ENCODE measurements at regions not wholly inside any gene's neighbourhood (a gene's known extent, or its start where the extent isn't known, plus 50 kb on each side); places are given as distances from the start of the nearest gene placed in this dataset.
"Not testable (repeated sequence)": the region's sequence is repeated elsewhere in the genome, so short reads cannot be mapped to it uniquely, and the experiment has no call there.

DNA sequence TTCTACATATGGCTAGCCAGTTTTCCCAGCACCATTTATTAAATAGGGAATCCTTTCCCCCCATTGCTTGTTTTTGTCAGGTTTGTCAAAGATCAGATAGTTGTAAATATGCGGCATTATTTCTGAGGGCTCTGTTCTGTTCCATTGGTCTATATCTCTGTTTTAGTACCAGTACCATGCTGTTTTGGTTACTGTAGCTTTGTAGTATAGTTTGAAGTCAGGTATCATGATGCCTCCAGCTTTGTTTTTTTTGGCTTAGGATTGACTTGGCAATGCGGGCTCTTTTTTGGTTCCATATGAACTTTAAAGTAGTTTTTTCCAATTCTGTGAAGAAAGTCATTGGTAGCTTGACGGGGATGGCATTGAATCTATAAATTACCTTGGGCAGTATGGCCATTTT is 60.0 kb upstream of the GPC3 start:
- DNase-seq, result not testable (repeated sequence)

DNA sequence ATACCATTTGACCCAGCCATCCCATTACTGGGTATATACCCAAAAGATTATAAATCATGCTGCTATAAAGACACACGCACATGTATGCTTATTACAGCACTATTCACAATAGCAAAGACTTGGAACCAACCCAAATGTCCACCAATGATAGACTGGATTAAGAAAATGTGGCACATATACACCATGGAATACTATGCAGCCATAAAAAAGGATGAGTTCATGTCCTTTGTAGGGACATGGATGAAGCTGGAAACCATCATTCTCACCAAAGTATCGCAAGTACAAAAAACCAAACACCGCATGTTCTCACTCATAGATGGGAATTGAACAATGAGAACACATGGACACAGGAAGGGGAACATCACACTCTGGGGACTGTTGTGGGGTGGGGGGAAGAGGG is 81.7 kb upstream of the GPC3 start:
- not testable (repeated sequence) for DNase-seq

DNA sequence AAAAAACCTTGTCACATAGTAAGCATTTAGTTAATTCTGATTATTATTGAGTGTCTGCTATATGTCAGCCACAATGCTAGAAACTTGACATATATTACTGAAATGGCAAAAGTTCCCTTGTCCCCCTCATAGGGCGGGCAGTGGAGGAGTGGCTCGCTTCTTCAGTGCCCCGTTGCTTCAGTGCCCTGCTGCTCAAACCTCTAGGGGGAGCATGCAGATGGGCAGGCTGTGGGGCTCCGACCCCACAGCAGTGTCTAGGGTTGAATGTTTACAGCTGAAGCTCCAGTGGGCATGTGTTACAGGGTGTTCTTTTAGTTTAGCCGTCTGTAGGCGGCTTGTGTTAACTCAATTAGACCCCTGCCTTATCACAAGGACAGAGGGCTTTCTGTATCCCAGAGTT is 86.5 kb upstream of the GPC3 start:
- not testable (repeated sequence) for DNase-seq

DNA sequence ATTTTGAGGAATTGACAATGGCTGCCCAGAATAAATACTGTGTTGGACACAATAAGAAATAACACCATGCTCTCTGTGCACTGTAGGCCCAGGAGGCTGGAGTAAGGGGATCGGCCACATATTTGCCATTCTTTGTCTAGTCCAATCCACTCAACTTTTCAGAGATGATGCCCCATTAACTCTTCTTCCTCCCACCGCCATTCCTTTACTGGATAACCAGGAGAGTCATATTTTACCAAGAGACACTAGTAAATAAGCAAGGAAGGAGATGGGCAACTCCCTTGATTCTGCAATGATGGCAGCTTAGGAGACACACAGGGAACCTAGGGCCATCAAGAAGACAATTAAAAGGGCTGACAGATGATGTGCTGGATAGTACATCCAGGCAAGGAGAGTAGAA is 87.9 kb upstream of the GPC3 start:
- no peak for DNase-seq

DNA sequence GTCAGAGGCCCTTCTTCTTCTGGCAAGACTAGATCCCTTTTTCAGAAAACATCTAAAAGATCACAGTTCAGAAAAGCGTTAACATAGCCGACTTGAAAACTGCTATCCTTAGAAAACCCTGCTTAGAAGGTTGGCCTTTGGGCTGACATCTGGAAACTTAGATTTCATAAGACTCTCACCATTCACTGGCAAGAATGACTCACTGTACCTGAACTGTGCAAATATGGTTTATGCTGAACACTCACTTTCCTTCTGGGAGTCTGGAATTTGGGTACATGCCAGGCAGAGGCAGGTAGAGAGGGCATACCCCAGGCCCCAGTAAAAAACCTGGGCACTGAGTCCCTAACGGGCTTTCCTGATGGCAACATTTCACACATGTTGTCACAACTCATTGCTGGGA is 88.8 kb upstream of the GPC3 start:
- DNase-seq, result no peak

DNA sequence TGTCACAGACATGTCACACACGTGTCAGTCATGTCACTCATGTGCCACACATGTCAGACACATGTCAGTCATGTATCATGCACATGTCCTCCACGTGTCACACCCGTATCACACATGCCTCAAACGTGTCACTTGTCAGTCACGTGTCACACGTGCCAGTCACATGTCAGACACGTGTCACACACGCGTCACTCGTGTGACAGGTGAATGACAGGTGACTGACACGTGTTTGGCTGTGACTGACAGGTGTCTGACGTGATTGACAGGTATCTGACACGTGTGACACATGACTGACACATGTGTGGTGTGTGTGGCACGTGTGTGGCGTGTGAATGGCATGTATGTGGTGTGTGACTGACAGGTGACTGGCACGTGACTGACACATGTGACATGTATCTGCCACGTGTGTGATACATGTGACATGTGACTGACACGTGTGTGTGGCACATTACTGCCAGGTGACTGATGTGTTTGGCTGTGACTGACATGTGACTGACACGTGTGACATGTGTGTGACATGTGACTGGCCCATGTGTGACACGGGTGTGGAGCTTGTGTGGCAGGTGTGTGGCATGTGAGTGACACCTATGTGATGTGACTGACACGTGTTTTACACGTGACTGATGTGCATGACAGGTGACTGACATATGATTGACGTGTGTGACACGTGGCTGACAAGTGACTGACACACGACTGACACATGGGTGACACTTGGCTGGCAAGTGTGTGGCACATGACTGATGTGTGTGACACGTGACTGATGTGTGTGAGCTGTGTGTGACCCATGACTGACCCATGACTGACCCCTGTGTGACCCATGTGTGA is 90.7 kb upstream of the GPC3 start:
- DNase-seq, result no peak

DNA sequence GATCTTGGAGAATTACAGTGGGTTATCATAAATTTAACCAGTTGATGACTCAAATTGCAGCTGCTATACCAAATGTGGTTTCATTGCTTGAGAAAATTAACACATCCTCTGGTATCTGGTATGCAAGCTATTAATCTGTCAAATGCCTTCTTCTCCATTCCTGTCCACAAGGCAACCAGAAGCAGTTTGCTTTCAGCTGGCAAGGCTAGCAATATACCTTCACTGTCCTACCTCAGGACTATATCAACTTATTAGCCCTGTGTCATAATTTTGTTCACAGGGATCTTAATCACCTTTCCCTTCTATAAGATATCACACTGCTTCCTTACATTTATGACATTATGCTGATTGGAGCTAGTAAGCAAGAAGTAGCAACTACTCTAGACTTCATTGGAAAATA is 110.0 kb upstream of the GPC3 start:
- DNase-seq, result no peak

DNA sequence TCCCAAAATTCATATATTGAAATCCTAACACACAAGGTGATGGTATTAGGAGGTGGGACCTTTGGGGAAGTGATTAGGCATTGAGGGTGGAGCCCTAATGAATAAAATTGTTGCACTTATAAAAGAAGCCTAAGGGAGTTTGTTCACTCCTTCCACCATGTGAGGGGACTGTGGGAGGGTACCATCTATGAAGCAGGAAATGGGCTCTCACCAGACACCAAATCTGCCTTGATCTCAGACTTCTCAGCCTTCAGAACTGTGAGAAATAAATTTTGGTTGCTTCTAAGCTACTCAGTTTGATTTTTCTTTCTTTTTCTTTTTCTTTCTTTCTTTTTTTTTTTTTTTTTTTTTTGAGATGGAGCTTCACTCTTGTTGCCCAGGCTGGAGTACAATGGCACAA is 116.2 kb upstream of the GPC3 start:
- DNase-seq, result no peak

DNA sequence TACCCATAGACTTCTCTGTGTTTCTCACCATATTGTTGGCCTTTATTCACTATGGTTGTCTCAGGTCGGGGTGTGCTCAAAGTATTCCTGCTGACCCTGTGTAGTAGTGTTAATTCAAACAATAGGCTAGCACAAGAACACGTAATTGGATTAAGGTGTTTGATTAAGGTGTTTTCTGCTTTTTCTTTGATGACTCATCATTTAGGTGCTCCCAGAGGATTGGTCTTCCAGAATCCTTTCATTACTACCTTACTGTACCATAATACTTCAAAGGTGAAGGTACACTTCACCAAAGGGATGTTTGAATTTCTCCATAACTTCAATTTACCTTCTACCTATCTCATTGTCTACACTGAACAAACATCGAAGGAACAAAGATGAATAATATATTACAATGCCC is 121.7 kb upstream of the CCDC160 start:
- no peak for DNase-seq

DNA sequence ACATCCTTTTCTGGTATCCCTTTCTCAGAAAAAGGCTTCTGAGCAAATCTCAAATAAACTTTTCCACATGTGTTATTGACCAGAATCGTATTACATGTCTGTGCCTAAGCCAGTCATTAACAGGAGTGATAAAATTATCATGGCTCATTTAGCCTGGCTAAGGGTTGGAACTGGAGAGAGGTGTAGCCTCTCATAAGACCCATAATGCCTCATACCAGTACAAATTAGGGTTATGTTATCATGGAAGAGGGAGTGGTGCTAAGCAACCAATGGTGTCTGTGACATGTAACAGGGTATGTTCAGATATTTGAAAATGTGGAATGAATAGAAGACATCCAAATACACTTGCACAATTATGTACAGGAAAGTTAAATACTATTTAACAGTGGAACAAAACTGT is 99.6 kb upstream of the CCDC160 start:
- no peak for DNase-seq

DNA sequence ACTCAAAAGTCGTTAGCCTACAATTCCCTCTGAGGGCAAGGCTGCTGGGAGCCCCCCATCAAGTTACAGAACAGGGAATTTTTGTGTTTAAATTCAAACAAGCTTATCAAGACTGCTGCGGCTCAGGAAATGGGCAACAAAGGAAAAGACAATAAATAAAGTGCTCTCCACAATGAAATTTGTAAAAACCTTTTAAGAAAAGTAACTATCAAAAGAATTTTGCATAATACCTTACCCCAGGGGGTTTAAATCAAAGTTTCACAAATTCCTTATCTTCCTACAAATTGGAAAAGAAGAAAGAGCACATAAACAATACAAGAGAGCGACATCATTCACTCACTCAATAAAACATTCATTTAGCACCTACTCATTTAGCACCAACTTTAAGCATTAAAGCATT is 97.9 kb upstream of the CCDC160 start:
- DNase-seq, result no peak

DNA sequence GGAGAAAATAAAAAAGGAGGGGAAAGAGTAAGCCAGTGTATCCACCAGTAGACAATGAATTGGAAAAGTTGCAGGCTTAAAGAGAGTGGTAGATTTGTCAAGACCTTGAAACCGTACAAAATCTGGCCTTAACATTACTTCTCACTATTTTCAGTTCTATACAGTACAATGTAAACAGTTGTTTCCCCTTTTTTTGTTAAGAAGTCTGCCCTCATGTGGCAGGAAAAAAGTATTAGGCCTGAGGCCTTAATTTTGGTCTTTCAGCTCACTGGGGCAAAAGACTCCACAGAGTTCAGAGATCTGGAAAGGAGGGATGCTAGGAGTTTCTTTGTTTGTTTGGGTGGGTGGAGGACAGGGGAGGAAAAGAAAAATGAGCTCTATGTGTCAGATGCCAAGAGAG is 92.8 kb upstream of the CCDC160 start:
- peak; percentile 10 for DNase-seq

DNA sequence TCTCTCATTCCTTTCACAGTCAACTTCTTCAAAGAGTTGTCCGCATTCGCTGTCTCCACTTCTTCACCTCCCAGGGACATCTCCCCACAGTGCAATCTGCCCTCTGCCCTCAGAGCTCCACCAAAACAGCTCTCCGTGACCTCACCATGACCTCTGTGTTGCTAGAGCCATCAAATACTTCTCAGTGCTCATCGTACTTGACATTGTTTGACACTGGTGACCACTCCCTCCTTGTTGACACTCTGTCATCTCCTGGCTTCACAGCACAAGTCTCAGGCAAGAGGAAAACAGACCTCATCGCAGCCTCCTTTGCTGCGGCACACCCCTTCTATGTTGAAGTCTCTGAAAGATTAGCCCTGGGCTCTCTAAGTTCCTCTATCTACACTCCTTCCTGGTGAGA is 90.5 kb upstream of the CCDC160 start:
- DNase-seq, result no peak

DNA sequence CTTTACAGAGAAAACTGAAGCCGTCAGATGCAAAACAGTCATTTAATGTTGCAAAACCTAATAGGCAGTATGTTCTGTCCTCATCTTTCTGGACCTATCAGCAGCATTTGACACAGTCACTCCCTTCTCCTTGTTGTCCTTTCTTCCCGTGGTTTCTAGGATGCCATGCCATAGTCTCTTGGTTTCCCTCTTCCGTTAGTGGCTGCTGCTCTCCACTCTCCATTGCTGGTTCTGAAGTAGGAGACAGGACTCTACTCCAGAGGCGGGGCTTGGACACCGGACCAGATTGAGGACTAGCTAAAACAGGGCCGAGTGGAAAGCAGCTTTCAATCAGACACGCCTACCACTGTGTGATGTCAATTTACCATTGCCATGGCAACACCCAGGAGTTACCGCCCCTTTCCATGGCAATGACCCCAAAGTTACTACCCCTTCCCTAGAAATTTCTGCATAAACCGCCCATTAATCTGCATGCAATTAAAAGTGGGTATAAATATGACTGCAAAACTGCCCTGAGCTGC is 88.8 kb upstream of the CCDC160 start:
- no peak for DNase-seq

DNA sequence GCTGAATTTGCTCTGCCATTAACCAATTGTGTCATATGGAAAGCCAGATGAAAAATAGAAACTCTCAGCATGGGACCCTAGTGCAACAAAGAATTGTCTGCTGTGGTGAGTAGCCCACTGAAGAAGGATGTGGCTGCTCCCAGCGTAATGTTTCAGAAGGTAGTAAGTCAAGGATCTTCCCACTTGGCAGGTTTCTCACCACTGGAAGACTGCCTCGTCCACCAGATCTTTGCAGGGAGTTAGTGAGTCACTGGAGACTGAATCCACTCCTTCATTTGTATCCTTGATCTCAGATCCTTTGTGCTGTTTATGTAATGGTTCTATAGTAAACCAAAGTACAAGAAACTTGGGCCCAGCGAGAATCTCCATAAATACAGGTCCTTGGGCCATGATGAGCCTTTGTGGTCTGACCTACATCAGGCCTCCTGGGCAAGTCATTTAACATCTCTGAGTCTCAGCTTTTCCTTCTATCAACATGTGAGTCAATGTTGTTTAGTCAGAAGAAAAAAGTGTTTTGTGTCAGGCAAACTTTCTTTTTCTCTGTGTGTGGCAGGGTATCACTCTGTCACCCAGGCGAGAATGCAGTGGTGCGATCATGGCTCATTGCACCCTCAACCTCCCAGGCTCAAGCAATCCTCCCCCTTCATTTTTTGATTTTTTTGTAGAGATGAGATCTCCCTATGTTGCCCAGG is 78.0 kb upstream of the CCDC160 start:
- no peak for DNase-seq

DNA sequence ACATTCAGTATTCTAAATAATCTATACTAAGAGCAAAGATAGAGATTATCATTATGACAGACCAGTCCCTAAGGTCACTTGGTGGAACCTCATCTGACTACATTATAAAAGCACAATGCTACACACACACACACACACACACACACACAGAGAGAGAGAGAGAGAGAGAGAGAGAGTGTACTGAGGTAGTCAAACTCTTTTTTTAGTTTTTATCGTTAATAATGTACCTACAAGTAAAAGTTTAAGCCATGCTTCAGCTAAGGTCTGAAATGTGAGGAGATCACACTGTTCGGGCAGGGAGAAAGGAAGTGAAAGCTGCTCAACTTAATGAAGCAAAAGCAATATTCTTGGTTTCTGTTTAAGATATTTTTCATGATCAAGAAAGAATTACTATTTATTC is 75.8 kb upstream of the CCDC160 start:
- DNase-seq, result no peak

DNA sequence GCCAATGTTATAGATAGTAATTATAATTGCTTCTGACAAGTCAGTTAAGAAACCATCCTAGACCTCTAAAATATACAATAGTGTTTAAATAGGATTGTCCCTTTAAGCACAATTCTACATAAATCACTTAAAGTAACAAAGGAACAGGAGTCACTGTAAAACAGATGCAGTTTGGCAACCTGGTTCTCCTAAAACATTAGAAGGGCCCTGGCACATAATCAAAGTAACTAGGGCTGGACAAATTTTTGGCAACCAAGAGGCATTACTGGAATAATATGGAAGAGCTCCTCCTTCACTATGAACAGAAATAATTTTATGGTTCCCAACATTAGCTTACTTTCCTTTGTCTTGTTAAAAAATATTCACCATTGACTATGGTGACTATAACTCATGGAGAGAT is 75.0 kb upstream of the CCDC160 start:
- DNase-seq, result no peak

DNA sequence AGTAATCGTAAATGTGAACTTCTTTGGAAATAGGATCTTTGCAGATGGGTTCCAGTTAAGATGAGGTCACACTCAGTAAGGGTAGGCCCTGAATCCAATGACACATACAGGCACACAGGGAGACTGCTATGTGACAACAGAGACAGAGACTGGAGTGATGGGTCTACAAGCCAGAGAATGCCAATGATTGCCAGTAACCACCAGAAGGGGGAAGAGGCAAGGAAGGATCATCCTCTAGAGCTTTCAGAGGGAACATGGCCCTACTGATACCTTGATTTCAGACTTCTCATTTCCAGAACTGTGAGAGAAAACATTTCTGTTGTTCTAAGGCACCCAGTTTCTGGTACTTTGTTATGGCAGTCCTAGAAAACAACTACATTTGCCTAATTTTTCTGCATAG is 73.1 kb upstream of the CCDC160 start:
- DNase-seq, result no peak

DNA sequence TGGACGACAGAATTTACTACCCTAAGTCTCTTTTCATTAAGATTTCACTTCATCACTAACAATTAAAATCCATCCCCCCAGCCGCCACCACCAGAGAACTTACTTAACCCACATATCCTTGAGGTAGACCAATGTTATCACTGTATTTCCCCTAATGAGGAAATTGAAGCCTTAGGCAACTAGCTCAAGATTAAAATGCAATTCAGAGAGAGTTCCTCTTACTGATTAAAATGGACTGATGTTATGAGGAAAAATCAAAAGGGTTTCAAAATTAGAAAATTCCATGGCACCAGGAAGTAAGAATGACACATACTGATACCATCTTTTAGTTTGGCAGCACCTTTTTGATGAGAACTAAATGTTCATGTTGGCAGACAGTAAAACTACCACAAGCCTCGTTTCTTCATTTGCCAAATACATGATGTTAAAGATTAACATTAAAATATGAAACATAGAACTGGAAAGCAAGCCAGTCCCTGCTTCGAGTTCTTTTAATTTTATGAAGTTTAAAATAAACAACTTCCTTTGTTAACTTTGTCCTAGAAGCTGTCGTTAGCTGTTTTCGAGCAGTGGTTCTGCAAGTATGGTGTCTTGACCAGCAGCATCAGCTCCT is 69.3 kb upstream of the CCDC160 start:
- DNase-seq, result no peak

DNA sequence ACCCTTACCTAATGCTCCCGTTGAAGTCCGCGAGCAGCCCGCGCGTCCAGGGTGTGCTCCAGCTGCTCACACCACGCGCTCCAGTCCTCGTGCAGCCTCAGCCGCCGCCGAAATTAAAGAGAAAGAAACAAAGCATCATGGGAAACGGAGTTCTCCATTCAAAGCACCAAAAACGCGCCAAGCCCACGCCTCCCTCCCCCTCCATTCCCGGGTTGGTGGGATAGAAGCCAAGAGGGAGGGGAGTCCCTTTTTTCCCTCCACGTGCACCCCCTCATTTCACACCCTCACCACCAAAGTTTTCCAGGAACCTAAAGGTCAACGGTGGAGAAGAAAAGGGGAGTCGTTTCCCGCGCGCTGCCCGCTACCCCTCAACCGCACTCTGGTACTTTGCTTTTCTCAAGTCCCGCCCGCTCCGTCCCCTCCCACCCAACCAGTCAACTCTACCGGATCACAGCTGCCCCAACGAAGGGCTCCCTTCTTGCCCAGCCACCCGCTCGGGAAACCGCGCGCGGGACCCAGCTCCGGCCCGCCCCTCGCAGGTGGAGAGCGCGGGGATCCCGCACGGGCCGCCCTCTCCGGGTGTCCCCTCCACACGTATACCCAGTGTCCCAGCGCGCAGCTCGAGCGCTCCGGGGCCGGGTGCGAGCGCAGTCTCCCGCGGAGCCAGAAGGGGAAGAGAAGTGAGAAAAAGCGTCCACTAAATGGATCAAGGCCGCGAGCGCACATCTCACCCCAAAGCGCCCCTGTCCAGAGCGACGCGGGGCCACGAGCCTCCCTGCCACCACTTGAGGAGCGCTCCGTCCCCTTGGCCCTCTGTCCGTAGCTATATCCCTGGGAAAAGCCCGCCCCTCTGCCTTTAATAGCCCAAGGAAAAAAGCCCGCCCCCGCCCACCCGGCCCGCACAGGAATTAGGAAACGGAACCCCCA is 65.1 kb upstream of the CCDC160 start:
- peak; percentile 25 for DNase-seq

DNA sequence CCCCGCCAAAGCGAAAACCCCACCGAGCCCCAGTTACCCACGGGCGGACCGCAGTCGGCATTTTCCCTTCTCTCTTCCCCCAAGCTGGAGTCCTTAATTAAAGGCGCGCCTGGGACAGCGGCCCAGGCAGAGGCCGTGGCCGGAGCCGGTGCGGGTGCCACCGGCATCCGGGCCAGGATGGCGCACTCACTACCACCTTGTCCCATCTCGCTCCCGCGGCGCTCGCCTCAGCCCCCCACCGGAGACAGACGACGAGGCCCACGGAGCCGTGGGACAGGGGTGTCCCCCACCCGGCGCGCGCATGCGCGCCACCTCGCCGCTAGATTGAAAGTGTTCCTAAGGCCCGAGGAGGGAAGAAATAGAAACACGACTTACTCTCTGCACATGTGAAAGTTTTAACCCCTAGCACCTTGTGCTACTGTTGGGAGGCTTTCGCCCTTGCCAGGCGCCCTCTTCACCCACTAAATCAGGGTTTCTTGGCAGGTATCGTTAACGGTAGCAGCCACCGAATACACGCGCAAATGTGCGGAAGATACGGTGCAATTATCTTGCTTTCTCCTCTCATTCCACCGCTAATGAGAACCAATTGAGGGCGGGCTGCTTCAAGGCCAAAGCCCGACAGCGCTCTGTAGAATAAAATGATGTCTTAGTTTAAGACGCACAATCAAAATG is 64.3 kb upstream of the CCDC160 start:
- peak; percentile 43 for DNase-seq

DNA sequence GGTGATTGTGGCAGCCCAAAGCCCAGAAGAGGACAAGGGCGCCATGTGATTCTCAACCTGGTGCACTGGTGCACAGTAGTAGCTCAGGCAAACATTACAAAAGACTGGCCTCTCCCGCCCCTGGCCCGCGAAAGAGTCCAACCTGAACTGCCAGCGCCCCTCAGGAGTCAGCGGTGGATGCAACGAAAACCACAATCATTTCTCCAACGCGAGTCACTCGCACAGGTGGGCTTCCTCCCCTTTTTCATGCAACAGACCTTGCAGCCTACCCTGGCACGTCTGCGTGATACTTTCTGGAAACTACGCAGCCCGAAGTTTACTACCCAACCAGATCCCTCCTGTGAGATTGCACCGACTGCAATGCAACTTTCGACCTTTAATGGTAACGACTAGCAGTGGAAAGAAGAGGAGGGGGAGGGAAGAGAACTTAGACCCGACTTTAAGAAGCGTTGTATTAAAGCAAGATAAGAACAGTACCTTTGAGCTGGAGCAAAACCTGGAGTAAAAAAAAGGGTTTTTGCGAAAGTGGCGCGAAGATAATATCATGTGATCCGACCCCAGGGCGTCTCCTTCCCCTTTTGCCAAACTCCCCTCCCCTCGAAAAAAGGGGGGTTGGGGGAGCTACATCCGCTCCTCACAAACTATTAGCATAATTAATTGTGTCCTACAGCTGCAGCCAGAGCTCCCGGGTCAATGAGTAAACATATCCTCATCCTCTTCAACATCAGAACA is 63.3 kb upstream of the CCDC160 start:
- no peak for DNase-seq

Measured in CD4-positive, alpha-beta T cell treated with Interleukin-21 for 1 hour (primary cell).